OCI-LY1 (cell line): ENCODE measurements at regions not wholly inside any gene's neighbourhood (a gene's known extent, or its start where the extent isn't known, plus 50 kb on each side); places are given as distances from the start of the nearest gene placed in this dataset.

ENCODE experiments used
- H2AFZ ChIP-seq: fragments of 200-600 bp; sonication (generic), shearing (Covaris generic); 2 replicates; pipeline ENCODE4 v1.6.0; 2014; ENCODE audit warnings: antibody characterized with exemption, mild to moderate bottlenecking, low read length
- H3F3A ChIP-seq: fragments of 200-600 bp; sonication (generic), shearing (Covaris generic); 2 replicates; pipeline ENCODE4 v1.6.0; 2014; ENCODE audit warnings: mild to moderate bottlenecking, antibody characterized with exemption, low read length, moderate library complexity; ENCODE audit not compliant: insufficient read depth
- H3K27ac ChIP-seq: fragments of 200-600 bp; sonication (generic); 2 replicates; pipeline ENCODE4 v1.5.1; 2014; ENCODE audit warnings: low read length, mixed run types, mild to moderate bottlenecking, low read depth; ENCODE audit not compliant: poor library complexity, severe bottlenecking
- H3K27me3 ChIP-seq: fragments of 200-600 bp; sonication (generic); 2 replicates; pipeline ENCODE4 v1.6.0; 2014; ENCODE audit warnings: antibody characterized with exemption, mild to moderate bottlenecking, low read length, moderate library complexity; ENCODE audit not compliant: insufficient read depth
- H3K36me3 ChIP-seq: fragments of 200-600 bp; sonication (generic); 2 replicates; pipeline ENCODE4 v1.6.1; 2014; ENCODE audit warnings: mild to moderate bottlenecking, antibody characterized with exemption, low read length, moderate library complexity, mixed read lengths; ENCODE audit not compliant: insufficient read depth
- H3K4me1 ChIP-seq: fragments of 200-600 bp; sonication (generic); 2 replicates; pipeline ENCODE4 v1.5.1; 2014; ENCODE audit warnings: mild to moderate bottlenecking, low read length, moderate library complexity; ENCODE audit not compliant: insufficient read depth, severe bottlenecking
- H3K4me2 ChIP-seq: fragments of 200-600 bp; sonication (generic), shearing (Covaris generic); 2 replicates; pipeline ENCODE4 v1.6.1; 2014; ENCODE audit warnings: low read length
- H3K4me3 ChIP-seq: fragments of 200-600 bp; sonication (generic); 2 replicates; pipeline ENCODE4 v1.5.1; 2014; ENCODE audit warnings: low read length, low read depth, mild to moderate bottlenecking, mixed read lengths; ENCODE audit not compliant: poor library complexity, severe bottlenecking
- H3K79me2 ChIP-seq: fragments of 200-600 bp; shearing (Covaris generic); 2 replicates; pipeline ENCODE4 v1.6.1; 2016; ENCODE audit warnings: mixed run types, low read length, mixed read lengths; ENCODE audit not compliant: insufficient read depth
- H3K9ac ChIP-seq: fragments of 200-600 bp; sonication (generic), shearing (Covaris generic); 2 replicates; pipeline ENCODE4 v1.6.1; 2014; ENCODE audit warnings: mild to moderate bottlenecking, low read length, mixed read lengths
- H3K9me2 ChIP-seq: fragments of 200-600 bp; sonication (generic), shearing (Covaris generic); 2 replicates; pipeline ENCODE4 v1.6.1; 2014; ENCODE audit warnings: low read depth, mild to moderate bottlenecking, low read length, mixed read lengths
- H3K9me3 ChIP-seq: fragments of 200-600 bp; shearing (Covaris generic); 2 replicates; pipeline ENCODE4 v1.6.1; 2014; ENCODE audit warnings: low read length, mixed read lengths
- H4K20me1 ChIP-seq: fragments of 200-600 bp; sonication (generic), shearing (Covaris generic); 2 replicates; pipeline ENCODE4 v1.6.0; 2016; ENCODE audit warnings: mild to moderate bottlenecking, low read length; ENCODE audit not compliant: insufficient read depth
- CTCF ChIP-seq: fragments of 200-600 bp; sonication (generic), shearing (Covaris generic); IDR thresholded peaks from 2 replicates; pipeline ENCODE4 v1.5.1; 2017; ENCODE audit warnings: mild to moderate bottlenecking, antibody characterized with exemption, low read length, moderate library complexity, mixed read lengths
- EZH2 ChIP-seq: fragments of 200-600 bp; sonication (generic), shearing (Covaris generic); IDR thresholded peaks from 2 replicates; pipeline ENCODE4 v1.8.0; 2017; ENCODE audit warnings: borderline replicate concordance, mixed run types, mild to moderate bottlenecking, antibody characterized with exemption, low read length, moderate library complexity, mixed read lengths

DNA sequence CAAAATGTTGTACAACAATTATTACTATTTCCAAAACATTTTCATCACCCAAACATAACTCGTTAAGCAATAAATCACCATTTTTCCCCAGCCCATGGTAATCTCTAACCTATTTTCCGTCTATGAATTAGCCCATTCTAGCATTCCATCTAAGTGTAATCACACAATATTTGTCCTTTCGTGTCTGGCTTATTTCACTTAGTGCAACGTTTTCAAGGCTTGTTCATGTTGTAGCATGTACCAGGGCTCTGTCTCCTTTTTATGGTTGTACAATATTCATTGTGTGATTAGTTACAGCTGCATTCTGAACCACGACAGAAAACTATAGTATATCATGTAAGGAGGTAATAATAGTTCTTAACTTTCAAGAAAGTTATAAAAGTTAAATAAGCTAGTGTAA lies 656.0 kb upstream of the HS3ST1 start:
- TF ChIP-seq CTCF: no peak
- no peak for TF ChIP-seq EZH2
- Histone ChIP-seq H3K9me3 (no peaks in the 10 kb centered on the region), H4K20me1 (no peaks in the 10 kb centered on the region), H3K27ac (no peak overlapping the region), H3K36me3 (no peaks in the 10 kb centered on the region), H3K4me3 (no peak overlapping the region), H3F3A (no peaks in the 10 kb centered on the region), H3K79me2 (no peaks in the 10 kb centered on the region), H3K9ac (no peak overlapping the region), H3K9me2 (no peaks in the 10 kb centered on the region), H3K4me1 (no peaks in the 10 kb centered on the region), H3K4me2 (no peak overlapping the region), H3K27me3 (no peaks in the 10 kb centered on the region), H2AFZ (no peak overlapping the region)

GRCh38 chr4:12071316-12071715 lies 642.6 kb upstream of the HS3ST1 start:
- Histone ChIP-seq H3K36me3 (no peaks in the 10 kb centered on the region), H3K4me2 (no peak overlapping the region), H3K9me2 (no peaks in the 10 kb centered on the region)

DNA sequence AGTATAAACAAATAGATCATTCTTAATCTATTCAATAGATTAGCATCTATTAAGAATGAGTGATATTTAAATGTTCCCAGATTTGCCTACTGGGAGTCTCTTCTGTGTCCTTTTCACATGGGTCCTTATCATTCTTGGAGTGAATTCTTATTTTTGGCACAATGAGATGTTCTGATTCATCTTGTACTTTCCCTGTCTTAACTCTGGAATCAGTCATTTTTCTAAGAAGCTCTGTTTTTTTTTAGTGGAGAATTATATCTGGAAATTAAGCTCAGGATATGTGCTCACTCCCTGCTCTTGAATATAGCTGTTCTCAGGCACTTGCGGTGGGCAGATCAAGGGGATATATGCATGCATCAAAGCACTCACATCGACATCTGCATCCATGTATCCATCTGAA lies 625.3 kb upstream of the HS3ST1 start:
- Histone ChIP-seq H3F3A (no peaks in the 10 kb centered on the region), H3K4me1 (no peaks in the 10 kb centered on the region), H3K79me2 (no peaks in the 10 kb centered on the region), H4K20me1 (no peaks in the 10 kb centered on the region), H3K27ac (no peak overlapping the region), H3K36me3 (no peaks in the 10 kb centered on the region), H3K9me2 (no peaks in the 10 kb centered on the region), H2AFZ (no peak overlapping the region), H3K27me3 (no peaks in the 10 kb centered on the region), H3K9me3 (no peaks in the 10 kb centered on the region), H3K4me3 (no peak overlapping the region), H3K4me2 (no peak overlapping the region), H3K9ac (no peak overlapping the region)
- TF ChIP-seq CTCF: no peak
- TF ChIP-seq EZH2: no peak

More at GRCh38 chr4:12071316-12071715, 642.6 kb upstream of the HS3ST1 start:
- H3K79me2 ChIP-seq: no peaks in the 10 kb centered on the region
- no peaks in the 10 kb centered on the region for H3F3A ChIP-seq
- H3K9ac ChIP-seq: no peak overlapping the region
- no peaks in the 10 kb centered on the region for H3K27me3 ChIP-seq
- H3K4me3 ChIP-seq: no peak overlapping the region
- H3K27ac ChIP-seq: no peak overlapping the region
- H2AFZ ChIP-seq: no peak overlapping the region
- no peaks in the 10 kb centered on the region for H3K4me1 ChIP-seq
- TF ChIP-seq EZH2 (no peak), CTCF (no peak)
- H3K9me3 ChIP-seq: no peaks in the 10 kb centered on the region
- H4K20me1 ChIP-seq: no peaks in the 10 kb centered on the region
